Left ventricle myocardium inferior (tissue), 1 donor: ENCODE measurements at regions not wholly inside any gene's neighbourhood (a gene's known extent, or its start where the extent isn't known, plus 50 kb on each side); places are given as distances from the start of the nearest gene placed in this dataset.

ENCODE experiments used
- DNase-seq: peaks from one replicate; pipeline ENCODE4 v3.0.0-alpha.2; 2020
- H3K27ac ChIP-seq: fragments of 200-600 bp; replicated peaks from 2 replicates; pipeline ENCODE4 v1.8.0; 2021
- H3K27me3 ChIP-seq: fragments of 200-600 bp; 2 replicates; pipeline ENCODE4 v1.8.0; 2021; ENCODE audit warnings: low read depth
- H3K36me3 ChIP-seq: fragments of 200-600 bp; 2 replicates; pipeline ENCODE4 v1.8.0; 2021
- H3K4me1 ChIP-seq: fragments of 200-600 bp; 2 replicates; pipeline ENCODE4 v1.8.0; 2021
- H3K4me3 ChIP-seq: fragments of 200-600 bp; 2 replicates; pipeline ENCODE4 v1.8.0; 2021; ENCODE audit warnings: mild to moderate bottlenecking, moderate library complexity
- H3K9me3 ChIP-seq: fragments of 200-600 bp; replicated peaks from 2 replicates; pipeline ENCODE4 v1.8.0; 2021
- intact Hi-C: fragments of 100-400 bp; cut with micrococcal nuclease; formaldehyde crosslinking; loops from one replicate; pipeline ENCODE4 v1.11.0; 2022
- TF ChIP-seq, protein P1 (sequence below): fragments of 200-600 bp; IDR thresholded peaks from 2 replicates; pipeline ENCODE4 v1.8.0; 2021; ENCODE audit warnings: antibody characterized with exemption, mild to moderate bottlenecking, borderline replicate concordance
- donor health status: DM: no; HTN: yes; CAD: no; lungs with severe emphysema.

DNA sequence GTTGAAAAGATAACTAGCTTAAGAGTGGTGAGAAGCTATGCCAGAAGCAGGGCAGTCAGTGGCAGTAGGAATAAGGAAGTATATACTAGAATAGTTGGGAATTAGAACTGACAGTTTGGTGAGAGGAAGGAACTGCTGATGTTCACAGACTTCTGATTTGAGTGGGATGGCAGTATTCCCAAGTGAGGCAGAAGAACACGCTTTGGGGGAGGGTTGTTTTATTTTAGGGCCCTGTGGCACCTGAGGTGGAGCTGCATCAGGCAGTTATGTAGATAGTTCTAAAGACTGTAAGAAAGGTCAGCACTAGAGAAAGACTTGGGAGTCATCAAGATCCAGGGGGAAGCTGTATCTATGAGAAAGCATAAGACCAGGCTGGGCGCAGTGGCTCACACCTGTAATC lies 66.3 kb upstream of the TNRC6B start:
- Histone ChIP-seq H3K9me3 (no peaks in the 10 kb centered on the region), H3K27me3 (no peaks in the 10 kb centered on the region), H3K4me1 (peaks cover 78% of the 10 kb centered on the region), H3K27ac (no peak overlapping the region), H3K36me3 (no peaks in the 10 kb centered on the region), H3K4me3 (no peak overlapping the region)
- intact Hi-C loops: no loop called here
- TF ChIP-seq, protein P1, sequence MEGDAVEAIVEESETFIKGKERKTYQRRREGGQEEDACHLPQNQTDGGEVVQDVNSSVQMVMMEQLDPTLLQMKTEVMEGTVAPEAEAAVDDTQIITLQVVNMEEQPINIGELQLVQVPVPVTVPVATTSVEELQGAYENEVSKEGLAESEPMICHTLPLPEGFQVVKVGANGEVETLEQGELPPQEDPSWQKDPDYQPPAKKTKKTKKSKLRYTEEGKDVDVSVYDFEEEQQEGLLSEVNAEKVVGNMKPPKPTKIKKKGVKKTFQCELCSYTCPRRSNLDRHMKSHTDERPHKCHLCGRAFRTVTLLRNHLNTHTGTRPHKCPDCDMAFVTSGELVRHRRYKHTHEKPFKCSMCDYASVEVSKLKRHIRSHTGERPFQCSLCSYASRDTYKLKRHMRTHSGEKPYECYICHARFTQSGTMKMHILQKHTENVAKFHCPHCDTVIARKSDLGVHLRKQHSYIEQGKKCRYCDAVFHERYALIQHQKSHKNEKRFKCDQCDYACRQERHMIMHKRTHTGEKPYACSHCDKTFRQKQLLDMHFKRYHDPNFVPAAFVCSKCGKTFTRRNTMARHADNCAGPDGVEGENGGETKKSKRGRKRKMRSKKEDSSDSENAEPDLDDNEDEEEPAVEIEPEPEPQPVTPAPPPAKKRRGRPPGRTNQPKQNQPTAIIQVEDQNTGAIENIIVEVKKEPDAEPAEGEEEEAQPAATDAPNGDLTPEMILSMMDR: no peak
- DNase-seq: no peak

DNA sequence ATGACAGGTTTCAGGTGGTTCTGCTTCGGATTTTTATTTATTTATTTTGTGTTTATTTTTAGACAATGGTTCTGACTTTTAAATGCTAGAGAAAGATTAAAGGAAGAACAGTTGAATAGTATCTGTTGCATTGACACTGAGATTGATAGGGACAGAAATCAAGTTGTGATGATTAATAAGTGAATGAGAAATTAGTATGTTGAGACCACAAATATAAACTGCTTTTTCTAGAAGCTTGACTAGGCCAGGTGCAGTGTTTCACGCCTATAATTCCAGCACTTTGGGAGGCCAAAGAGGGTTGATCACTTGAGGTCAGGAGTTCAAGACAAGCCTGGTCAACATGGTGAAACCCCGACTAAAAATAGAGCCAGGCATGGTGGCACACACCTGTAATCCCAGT lies 65.1 kb upstream of the TNRC6B start:
- Histone ChIP-seq H3K27me3 (no peaks in the 10 kb centered on the region), H3K9me3 (no peaks in the 10 kb centered on the region), H3K4me1 (peaks cover 77% of the 10 kb centered on the region), H3K27ac (no peak overlapping the region), H3K4me3 (no peak overlapping the region), H3K36me3 (no peaks in the 10 kb centered on the region)
- TF ChIP-seq, protein P1: no peak
- no peak for DNase-seq
- intact Hi-C loops: no loop called here

DNA sequence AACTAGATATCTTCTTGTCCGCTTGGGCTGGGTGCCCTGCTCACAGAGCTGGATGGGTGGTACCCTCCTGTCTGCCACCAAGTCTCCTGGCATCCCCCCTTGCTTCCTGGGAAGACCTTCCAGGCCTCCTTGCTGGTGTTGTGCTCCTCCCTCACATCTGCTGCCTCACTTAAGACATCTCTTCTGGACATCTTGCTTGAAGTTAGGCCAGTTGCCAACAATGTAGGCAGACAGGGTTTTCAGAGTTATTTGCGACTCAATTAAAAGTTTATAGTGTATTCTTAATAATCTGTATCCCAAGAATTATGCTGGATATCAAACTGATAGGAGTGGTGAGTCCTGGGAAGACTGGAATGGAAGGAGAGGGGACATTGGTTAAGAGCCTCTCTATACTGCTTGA lies 64.0 kb upstream of the TNRC6B start:
- H3K27me3 ChIP-seq: no peaks in the 10 kb centered on the region

DNA sequence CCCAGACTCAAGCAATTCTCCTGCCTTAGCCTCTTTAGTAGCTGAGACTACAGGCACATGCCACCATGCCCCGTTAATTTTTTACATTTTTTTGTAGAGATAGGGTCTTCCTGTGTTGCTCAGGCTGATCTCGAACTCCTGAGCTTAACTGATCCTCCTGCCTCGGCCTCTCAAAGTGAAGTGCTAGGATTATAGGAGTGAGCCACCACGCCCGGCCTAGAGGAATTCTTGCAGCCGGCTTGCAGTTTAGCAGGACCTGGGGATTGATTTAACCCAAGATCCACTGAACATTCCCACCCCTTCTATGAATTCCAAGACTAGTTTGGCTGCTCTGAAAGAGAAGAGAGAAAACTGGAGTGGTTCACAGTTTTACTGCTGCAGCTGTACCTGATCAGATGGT lies 63.3 kb upstream of the TNRC6B start:
- intact Hi-C loops: no loop called here

More for the DNA sequence above, 64.0 kb upstream of the TNRC6B start:
- intact Hi-C loops: no loop called here
- Histone ChIP-seq H3K9me3 (no peaks in the 10 kb centered on the region), H3K4me1 (peaks cover 68% of the 10 kb centered on the region), H3K27ac (no peak overlapping the region), H3K4me3 (no peak overlapping the region), H3K36me3 (peaks cover 2% of the 10 kb centered on the region)
- TF ChIP-seq, protein P1: no peak
- DNase-seq: no peak

DNA sequence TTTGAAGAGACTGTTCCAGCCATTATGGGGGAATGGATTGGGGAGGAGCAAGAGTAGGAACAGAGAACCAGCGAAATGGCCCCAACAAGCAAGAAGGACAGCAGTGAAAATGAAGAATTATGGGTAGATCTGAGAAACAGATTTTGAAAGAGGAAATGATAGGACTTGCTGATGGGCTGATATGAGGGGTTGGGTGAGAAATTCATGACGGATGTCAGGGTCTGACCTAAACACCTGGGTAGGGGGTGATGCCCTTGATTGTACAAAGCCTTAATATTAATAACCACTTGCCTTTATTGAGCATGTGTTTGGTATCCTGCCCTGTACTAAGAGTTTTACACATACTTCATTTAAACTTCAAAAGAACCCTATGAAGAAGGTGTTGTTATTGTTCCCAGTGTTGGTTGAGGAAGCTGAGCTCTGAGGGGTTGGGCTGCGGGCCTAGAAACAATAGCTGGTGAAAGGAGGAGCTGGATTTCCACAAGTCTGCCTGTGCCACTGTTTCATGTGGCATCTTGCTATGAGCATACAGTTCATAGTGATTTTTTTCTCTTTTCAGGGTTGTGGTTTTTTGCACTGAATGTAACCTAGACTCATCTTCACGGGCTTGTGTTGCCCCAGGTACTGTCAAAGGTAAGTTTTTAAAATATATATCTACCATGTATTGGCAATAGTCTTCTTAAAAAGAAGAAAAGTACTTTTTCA lies 61.1 kb upstream of the TNRC6B start:
- Histone ChIP-seq H3K4me1 (peaks cover 66% of the 10 kb centered on the region), H3K4me3 (no peak overlapping the region), H3K9me3 (no peaks in the 10 kb centered on the region), H3K36me3 (peaks cover 7% of the 10 kb centered on the region), H3K27ac (no peak overlapping the region), H3K27me3 (no peaks in the 10 kb centered on the region)
- intact Hi-C loops: no loop called here
- TF ChIP-seq, protein P1: no peak
- no peak for DNase-seq

More for the DNA sequence above, 63.3 kb upstream of the TNRC6B start:
- H3K4me1 ChIP-seq: peaks cover 67% of the 10 kb centered on the region
- H3K27me3 ChIP-seq: no peaks in the 10 kb centered on the region
- no peaks in the 10 kb centered on the region for H3K9me3 ChIP-seq
- peaks cover 7% of the 10 kb centered on the region for H3K36me3 ChIP-seq
- no peak for DNase-seq
- H3K27ac ChIP-seq: no peak overlapping the region
- H3K4me3 ChIP-seq: no peak overlapping the region
- TF ChIP-seq, protein P1: no peak
